Thyroid gland (tissue), 4 donors: ENCODE measurements at regions not wholly inside any gene's neighbourhood (a gene's known extent, or its start where the extent isn't known, plus 50 kb on each side); places are given as distances from the start of the nearest gene placed in this dataset.

ENCODE experiments used
- CTCF ChIP-seq, 6 experiments: fragments of 200-600 bp in 3 of 6; fragments of 450-650 bp in 3 of 6; sonication (generic) in 3 of 6; IDR thresholded peaks; one replicate each; pipeline ENCODE4 v1.5.1; 2016 to 2019; ENCODE audit warnings: antibody characterized with exemption in 6 of 6, mild to moderate bottlenecking in 2 of 6, inconsistent platforms in 1 of 6, moderate library complexity in 1 of 6
- POLR2A ChIP-seq, 2 donors: fragments of 450-650 bp; IDR thresholded peaks; one replicate each; pipeline ENCODE4 v1.6.1; 2017; ENCODE audit warnings: antibody characterized with exemption in 2 of 2, mild to moderate bottlenecking in 2 of 2, moderate library complexity in 1 of 2

GRCh38 chr13:37944081-37944868 is 74.7 kb upstream of the TRPC4 start:
- no peak for TF ChIP-seq POLR2A (IDR thresholded peaks at IDR 0.05)
- no peak for TF ChIP-seq CTCF (IDR thresholded peaks at IDR 0.05)
